IPS-20b (cell line): ENCODE measurements at regions not wholly inside any gene's neighbourhood (a gene's known extent, or its start where the extent isn't known, plus 50 kb on each side); places are given as distances from the start of the nearest gene placed in this dataset.

Source experiments
- H3K27ac ChIP-seq: one replicate; pipeline ENCODE4 v1.5.1; 2013; ENCODE audit warnings: low read length
- H3K27me3 ChIP-seq: 2 replicates; pipeline ENCODE4 v1.6.1; 2013; ENCODE audit warnings: mild to moderate bottlenecking, low read length, inconsistent platforms; ENCODE audit not compliant: insufficient read depth
- H3K36me3 ChIP-seq: 2 replicates; pipeline ENCODE4 v1.6.1; 2013; ENCODE audit warnings: low read depth, mild to moderate bottlenecking, inconsistent platforms, low read length, moderate library complexity; ENCODE audit not compliant: insufficient read depth
- H3K4me1 ChIP-seq: 2 replicates; pipeline ENCODE4 v1.6.1; 2013; ENCODE audit warnings: mild to moderate bottlenecking, control low read depth, inconsistent platforms, low read length, moderate library complexity; ENCODE audit not compliant: insufficient read depth
- H3K4me3 ChIP-seq: 2 replicates; pipeline ENCODE4 v1.5.1; 2013; ENCODE audit warnings: mild to moderate bottlenecking, low read length, inconsistent platforms
- H3K9ac ChIP-seq: 2 replicates; pipeline ENCODE4 v1.6.1; 2013; ENCODE audit warnings: low read depth, mild to moderate bottlenecking, inconsistent platforms, low read length, moderate library complexity
- H3K9me3 ChIP-seq: 2 replicates; pipeline ENCODE4 v1.6.1; 2013; ENCODE audit warnings: mild to moderate bottlenecking, low read depth, low read length, inconsistent platforms; ENCODE audit not compliant: insufficient read depth

GRCh38 chr18:39660141-39660540, 2094.5 kb upstream of the CELF4 start:
- Histone ChIP-seq H3K4me3 (no peak overlapping the region), H3K27ac (no peak overlapping the region), H3K36me3 (no peaks in the 10 kb centered on the region), H3K4me1 (no peaks in the 10 kb centered on the region), H3K9ac (no peak overlapping the region), H3K27me3 (no peaks in the 10 kb centered on the region), H3K9me3 (no peaks in the 10 kb centered on the region)

- H3K4me1 ChIP-seq: no peaks in the 10 kb centered on the region
- H3K27me3 ChIP-seq: no peaks in the 10 kb centered on the region
- no peak overlapping the region for H3K27ac ChIP-seq
- H3K4me3 ChIP-seq: no peak overlapping the region
- no peaks in the 10 kb centered on the region for H3K36me3 ChIP-seq
- no peaks in the 10 kb centered on the region for H3K9me3 ChIP-seq
- no peak overlapping the region for H3K9ac ChIP-seq
Observed at GRCh38 chr18:39655341-39655740, 2089.7 kb upstream of the CELF4 start.

- Histone ChIP-seq H3K4me3 (no peak overlapping the region), H3K36me3 (no peaks in the 10 kb centered on the region), H3K4me1 (no peaks in the 10 kb centered on the region), H3K27me3 (no peaks in the 10 kb centered on the region), H3K9me3 (no peaks in the 10 kb centered on the region), H3K27ac (no peak overlapping the region), H3K9ac (no peak overlapping the region)
Observed at GRCh38 chr18:39653221-39653620, 2087.6 kb upstream of the CELF4 start.

- H3K27ac ChIP-seq: no peak overlapping the region
- H3K9me3 ChIP-seq: no peaks in the 10 kb centered on the region
Observed at GRCh38 chr18:39648616-39649015, 2083.0 kb upstream of the CELF4 start.

GRCh38 chr18:39647627-39648534, 2082.3 kb upstream of the CELF4 start:
- H3K9ac ChIP-seq: no peak overlapping the region
- no peaks in the 10 kb centered on the region for H3K36me3 ChIP-seq
- no peak overlapping the region for H3K4me3 ChIP-seq
- H3K27ac ChIP-seq: no peak overlapping the region
- no peaks in the 10 kb centered on the region for H3K9me3 ChIP-seq
- H3K27me3 ChIP-seq: no peaks in the 10 kb centered on the region
- H3K4me1 ChIP-seq: no peaks in the 10 kb centered on the region

More at GRCh38 chr18:39648616-39649015, 2083.0 kb upstream of the CELF4 start:
- no peaks in the 10 kb centered on the region for H3K36me3 ChIP-seq
- H3K27me3 ChIP-seq: no peaks in the 10 kb centered on the region
- H3K4me3 ChIP-seq: no peak overlapping the region
- H3K4me1 ChIP-seq: no peaks in the 10 kb centered on the region
- H3K9ac ChIP-seq: no peak overlapping the region

GRCh38 chr18:39638224-39638623, 2072.6 kb upstream of the CELF4 start:
- Histone ChIP-seq H3K9ac (no peak overlapping the region), H3K4me1 (no peaks in the 10 kb centered on the region), H3K27me3 (no peaks in the 10 kb centered on the region), H3K36me3 (no peaks in the 10 kb centered on the region), H3K4me3 (no peak overlapping the region), H3K27ac (no peak overlapping the region), H3K9me3 (no peaks in the 10 kb centered on the region)

GRCh38 chr18:39636931-39637330, 2071.3 kb upstream of the CELF4 start:
- H3K4me1 ChIP-seq: no peaks in the 10 kb centered on the region
- no peak overlapping the region for H3K4me3 ChIP-seq
- no peak overlapping the region for H3K9ac ChIP-seq
- no peaks in the 10 kb centered on the region for H3K9me3 ChIP-seq
- H3K27ac ChIP-seq: no peak overlapping the region
- no peaks in the 10 kb centered on the region for H3K27me3 ChIP-seq
- no peaks in the 10 kb centered on the region for H3K36me3 ChIP-seq

GRCh38 chr18:39635966-39636365, 2070.4 kb upstream of the CELF4 start:
- Histone ChIP-seq H3K9ac (no peak overlapping the region), H3K9me3 (no peaks in the 10 kb centered on the region), H3K27me3 (no peaks in the 10 kb centered on the region), H3K4me1 (no peaks in the 10 kb centered on the region), H3K4me3 (no peak overlapping the region), H3K36me3 (no peaks in the 10 kb centered on the region), H3K27ac (no peak overlapping the region)

GRCh38 chr18:39635192-39635591, 2069.6 kb upstream of the CELF4 start:
- H3K27me3 ChIP-seq: no peaks in the 10 kb centered on the region
- no peaks in the 10 kb centered on the region for H3K36me3 ChIP-seq
- H3K4me1 ChIP-seq: no peaks in the 10 kb centered on the region
- H3K4me3 ChIP-seq: no peak overlapping the region
- H3K9me3 ChIP-seq: no peaks in the 10 kb centered on the region
- H3K9ac ChIP-seq: no peak overlapping the region
- H3K27ac ChIP-seq: no peak overlapping the region

GRCh38 chr18:39627936-39628335, 2062.3 kb upstream of the CELF4 start:
- Histone ChIP-seq H3K27me3 (no peaks in the 10 kb centered on the region), H3K36me3 (no peaks in the 10 kb centered on the region), H3K4me3 (no peak overlapping the region), H3K9ac (no peak overlapping the region), H3K9me3 (no peaks in the 10 kb centered on the region), H3K27ac (no peak overlapping the region), H3K4me1 (peaks cover 23% of the 10 kb centered on the region)

GRCh38 chr18:39624961-39625360, 2059.4 kb upstream of the CELF4 start:
- Histone ChIP-seq H3K4me3 (no peak overlapping the region), H3K9ac (no peak overlapping the region), H3K36me3 (no peaks in the 10 kb centered on the region), H3K9me3 (no peaks in the 10 kb centered on the region), H3K27ac (no peak overlapping the region), H3K4me1 (peaks cover 23% of the 10 kb centered on the region), H3K27me3 (no peaks in the 10 kb centered on the region)

- Histone ChIP-seq H3K4me3 (no peak overlapping the region), H3K4me1 (peaks cover 16% of the 10 kb centered on the region), H3K27ac (no peak overlapping the region), H3K27me3 (no peaks in the 10 kb centered on the region), H3K36me3 (no peaks in the 10 kb centered on the region), H3K9ac (no peak overlapping the region), H3K9me3 (no peaks in the 10 kb centered on the region)
Observed at GRCh38 chr18:39622431-39622830, 2056.8 kb upstream of the CELF4 start.
